AG09309 (cell line): ENCODE measurements at regions not wholly inside any gene's neighbourhood (a gene's known extent, or its start where the extent isn't known, plus 50 kb on each side); places are given as distances from the start of the nearest gene placed in this dataset.
A peak's percentile ranks its signal among the peaks of the same experiment; 100 is the strongest.

ENCODE experiments used
- DNase-seq: peaks from one replicate; pipeline ENCODE4 v3.0.0-alpha.2; 2010; ENCODE audit warnings: low read depth
- H3K4me3 ChIP-seq: 2 replicates; pipeline ENCODE4 v1.5.1; 2011; ENCODE audit warnings: mild to moderate bottlenecking, low read depth, low read length, moderate library complexity; ENCODE audit not compliant: control insufficient read depth
- CTCF ChIP-seq: IDR thresholded peaks from 2 replicates; pipeline ENCODE4 v1.5.1; 2011; ENCODE audit warnings: mild to moderate bottlenecking, low read depth, low read length, inconsistent platforms; ENCODE audit not compliant: insufficient read depth, control insufficient read depth; ENCODE audit errors: missing control alignments

GRCh38 chr15:25936004-25936403, 72.9 kb upstream of the ATP10A start:
- H3K4me3 ChIP-seq, result no peak overlapping the region
- TF ChIP-seq CTCF, result no peak
- DNase-seq, result no peak

GRCh38 chr15:25933456-25934158, 70.5 kb upstream of the ATP10A start:
- DNase-seq, result peak; percentile 58
- peak; percentile 95 for TF ChIP-seq CTCF
- peak overlapping the region; percentile 25 for H3K4me3 ChIP-seq

- DNase-seq, result no peak
- no peak for TF ChIP-seq CTCF
- no peak overlapping the region for H3K4me3 ChIP-seq
These were observed 69.6 kb upstream of the ATP10A start for GRCh38 chr15:25932696-25933095.

- TF ChIP-seq CTCF, result no peak
- no peak overlapping the region for H3K4me3 ChIP-seq
- no peak for DNase-seq
These were observed 68.7 kb upstream of the ATP10A start for GRCh38 chr15:25931851-25932250.

- H3K4me3 ChIP-seq, result no peak overlapping the region
- no peak for TF ChIP-seq CTCF
- DNase-seq, result peak; percentile 11
These were observed 67.8 kb upstream of the ATP10A start for GRCh38 chr15:25930931-25931330.
